Hepatocyte (in vitro differentiated cells): ENCODE measurements at regions not wholly inside any gene's neighbourhood (a gene's known extent, or its start where the extent isn't known, plus 50 kb on each side); places are given as distances from the start of the nearest gene placed in this dataset.

ENCODE experiments used
- DNase-seq: peaks from one replicate; pipeline ENCODE4 v3.0.0-alpha.2; 2016; ENCODE audit warnings: low spot score
- H2AFZ ChIP-seq: fragments of 200-600 bp; sonication (generic); 2 replicates; pipeline ENCODE4 v1.6.0; 2016; ENCODE audit warnings: antibody characterized with exemption, mild to moderate bottlenecking
- H3K27ac ChIP-seq: fragments of 200-600 bp; sonication (generic); 2 replicates; pipeline ENCODE4 v1.5.1; 2016; ENCODE audit warnings: mild to moderate bottlenecking
- H3K27me3 ChIP-seq: fragments of 200-600 bp; sonication (generic); 2 replicates; pipeline ENCODE4 v1.6.1; 2016
- H3K36me3 ChIP-seq: fragments of 200-600 bp; sonication (generic); replicated peaks from 2 replicates; pipeline ENCODE4 v1.5.1; 2016; ENCODE audit warnings: low read depth; ENCODE audit not compliant: insufficient read depth
- H3K4me1 ChIP-seq: fragments of 200-600 bp; sonication (generic); 2 replicates; pipeline ENCODE4 v1.5.1; 2016; ENCODE audit warnings: mild to moderate bottlenecking, moderate library complexity; ENCODE audit not compliant: insufficient read depth
- H3K4me2 ChIP-seq: fragments of 200-600 bp; sonication (generic); 2 replicates; pipeline ENCODE4 v1.6.0; 2016
- H3K4me3 ChIP-seq: fragments of 200-600 bp; sonication (generic); 2 replicates; pipeline ENCODE4 v1.5.1; 2016; ENCODE audit warnings: mild to moderate bottlenecking
- H3K79me2 ChIP-seq: fragments of 200-600 bp; sonication (generic); 2 replicates; pipeline ENCODE4 v1.6.0; 2017; ENCODE audit warnings: mild to moderate bottlenecking
- H3K9me2 ChIP-seq: fragments of 200-600 bp; sonication (generic); replicated peaks from 2 replicates; pipeline ENCODE4 v1.6.0; 2017; ENCODE audit warnings: mild to moderate bottlenecking; ENCODE audit not compliant: insufficient read depth
- H3K9me3 ChIP-seq: fragments of 200-600 bp; sonication (generic); 2 replicates; pipeline ENCODE4 v1.5.1; 2016; ENCODE audit warnings: low read depth, mild to moderate bottlenecking
- H4K20me1 ChIP-seq: fragments of 200-600 bp; sonication (generic); 2 replicates; pipeline ENCODE4 v1.6.0; 2016; ENCODE audit warnings: mild to moderate bottlenecking; ENCODE audit not compliant: insufficient read depth, poor library complexity, severe bottlenecking
- EZH2 ChIP-seq: fragments of 200-600 bp; sonication (generic); IDR thresholded peaks from 2 replicates; pipeline ENCODE4 v1.6.1; 2016; ENCODE audit warnings: antibody characterized with exemption, mild to moderate bottlenecking, borderline replicate concordance
- EZH2phosphoT487 ChIP-seq: fragments of 200-600 bp; sonication (generic); IDR thresholded peaks from one replicate; pipeline ENCODE4 v1.6.1; 2018; ENCODE audit warnings: antibody characterized with exemption, mild to moderate bottlenecking, low read depth, moderate library complexity; ENCODE audit not compliant: unreplicated experiment, severe bottlenecking
- WGBS: methylation state at CpG from one replicate; pipeline ENCODE4 v1.1.6; 2016; ENCODE audit warnings: low lambda C conversion rate; ENCODE audit errors: missing lambda C conversion rate; 5-methylcytosine and 5-hydroxymethylcytosine counted together
- TF ChIP-seq, protein P1 (sequence below): fragments of 200-600 bp; sonication (generic); IDR thresholded peaks from 2 replicates; pipeline ENCODE4 v1.5.1; 2016; ENCODE audit warnings: antibody characterized with exemption, mild to moderate bottlenecking; ENCODE audit not compliant: poor library complexity

DNA sequence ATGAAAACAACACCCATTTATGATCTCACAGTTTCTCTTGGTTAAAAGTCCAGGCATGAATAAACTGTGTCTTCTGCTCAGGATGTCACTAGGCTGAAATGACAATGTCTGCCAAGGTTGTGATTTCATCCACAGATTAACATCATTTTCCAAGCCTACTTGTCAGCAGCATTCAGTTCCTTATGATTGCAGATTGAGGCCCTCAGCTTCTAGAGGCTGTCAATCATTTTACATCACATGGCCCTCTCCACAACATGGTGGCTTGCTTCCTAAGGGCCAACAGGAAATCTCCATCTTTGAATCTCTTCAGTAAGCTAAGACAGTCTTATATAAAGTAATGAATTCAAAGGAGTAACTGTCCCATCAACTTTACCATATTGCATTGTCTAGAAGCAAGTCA lies 377.6 kb downstream of the ANKRD7 start:
- H3K79me2 ChIP-seq: no peaks in the 10 kb centered on the region
- H4K20me1 ChIP-seq: no peaks in the 10 kb centered on the region
- no peaks in the 10 kb centered on the region for H3K27me3 ChIP-seq
- H3K9me2 ChIP-seq: no peaks in the 10 kb centered on the region
- no peaks in the 10 kb centered on the region for H3K36me3 ChIP-seq
- no peaks in the 10 kb centered on the region for H3K4me1 ChIP-seq
- no peak overlapping the region for H2AFZ ChIP-seq
- no peak overlapping the region for H3K4me2 ChIP-seq
- H3K27ac ChIP-seq: no peak overlapping the region
- no peak for DNase-seq
- no peak overlapping the region for H3K4me3 ChIP-seq
- TF ChIP-seq EZH2phosphoT487: no peak
- TF ChIP-seq, protein P1, sequence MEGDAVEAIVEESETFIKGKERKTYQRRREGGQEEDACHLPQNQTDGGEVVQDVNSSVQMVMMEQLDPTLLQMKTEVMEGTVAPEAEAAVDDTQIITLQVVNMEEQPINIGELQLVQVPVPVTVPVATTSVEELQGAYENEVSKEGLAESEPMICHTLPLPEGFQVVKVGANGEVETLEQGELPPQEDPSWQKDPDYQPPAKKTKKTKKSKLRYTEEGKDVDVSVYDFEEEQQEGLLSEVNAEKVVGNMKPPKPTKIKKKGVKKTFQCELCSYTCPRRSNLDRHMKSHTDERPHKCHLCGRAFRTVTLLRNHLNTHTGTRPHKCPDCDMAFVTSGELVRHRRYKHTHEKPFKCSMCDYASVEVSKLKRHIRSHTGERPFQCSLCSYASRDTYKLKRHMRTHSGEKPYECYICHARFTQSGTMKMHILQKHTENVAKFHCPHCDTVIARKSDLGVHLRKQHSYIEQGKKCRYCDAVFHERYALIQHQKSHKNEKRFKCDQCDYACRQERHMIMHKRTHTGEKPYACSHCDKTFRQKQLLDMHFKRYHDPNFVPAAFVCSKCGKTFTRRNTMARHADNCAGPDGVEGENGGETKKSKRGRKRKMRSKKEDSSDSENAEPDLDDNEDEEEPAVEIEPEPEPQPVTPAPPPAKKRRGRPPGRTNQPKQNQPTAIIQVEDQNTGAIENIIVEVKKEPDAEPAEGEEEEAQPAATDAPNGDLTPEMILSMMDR: no peak
- no peak for TF ChIP-seq EZH2
- H3K9me3 ChIP-seq: no peaks in the 10 kb centered on the region

- no peak overlapping the region for H3K4me2 ChIP-seq
- WGBS: 81% methylated on average over 1 of the region's 1 CpG
These were observed 382.1 kb downstream of the ANKRD7 start for GRCh38 chr7:118606602-118607001.

DNA sequence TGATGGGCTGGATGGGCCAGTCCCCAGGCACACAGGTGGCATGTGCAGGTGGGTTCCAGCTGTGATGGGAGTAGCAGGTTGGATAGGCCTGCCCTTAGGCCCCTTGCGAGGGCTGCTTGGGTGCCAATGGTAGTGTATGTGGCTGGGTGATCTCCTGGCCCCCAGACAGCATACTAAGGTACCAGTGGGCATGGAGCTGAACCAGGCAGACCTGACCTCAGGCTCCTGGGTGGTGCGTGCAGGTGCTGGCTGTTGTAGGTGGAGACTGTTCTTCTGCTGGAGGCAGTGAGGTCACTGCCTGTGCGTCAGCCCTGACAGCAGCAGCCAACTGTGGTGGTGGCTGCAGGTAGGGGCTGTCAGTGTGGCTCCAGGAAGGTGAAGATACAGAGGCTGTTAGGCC lies 384.7 kb downstream of the ANKRD7 start:
- Histone ChIP-seq H3K79me2 (no peaks in the 10 kb centered on the region), H3K36me3 (no peaks in the 10 kb centered on the region), H3K9me2 (no peaks in the 10 kb centered on the region), H3K4me2 (no peak overlapping the region), H2AFZ (no peak overlapping the region), H4K20me1 (no peaks in the 10 kb centered on the region), H3K9me3 (no peaks in the 10 kb centered on the region), H3K4me3 (no peak overlapping the region), H3K27ac (no peak overlapping the region), H3K27me3 (no peaks in the 10 kb centered on the region), H3K4me1 (no peaks in the 10 kb centered on the region)
- WGBS: 93% methylated on average over 3 of the region's 3 CpGs
- no peak for DNase-seq
- TF ChIP-seq EZH2 (no peak), EZH2phosphoT487 (no peak)
- TF ChIP-seq, protein P1: no peak

More at GRCh38 chr7:118606602-118607001, 382.1 kb downstream of the ANKRD7 start:
- no peaks in the 10 kb centered on the region for H4K20me1 ChIP-seq
- no peak for DNase-seq
- no peaks in the 10 kb centered on the region for H3K79me2 ChIP-seq
- no peaks in the 10 kb centered on the region for H3K27me3 ChIP-seq
- no peak overlapping the region for H3K27ac ChIP-seq
- H3K4me1 ChIP-seq: no peaks in the 10 kb centered on the region
- no peak overlapping the region for H3K4me3 ChIP-seq
- no peak for TF ChIP-seq EZH2
- TF ChIP-seq EZH2phosphoT487: no peak
- TF ChIP-seq, protein P1: no peak
- H3K36me3 ChIP-seq: no peaks in the 10 kb centered on the region
- no peak overlapping the region for H2AFZ ChIP-seq
- H3K9me2 ChIP-seq: no peaks in the 10 kb centered on the region
- H3K9me3 ChIP-seq: no peaks in the 10 kb centered on the region

GRCh38 chr7:118615681-118616080 lies 391.2 kb downstream of the ANKRD7 start:
- 71% methylated on average over 4 of the region's 4 CpGs for WGBS
- DNase-seq: no peak

More at GRCh38 chr7:118615681-118616080, 391.2 kb downstream of the ANKRD7 start:
- no peak overlapping the region for H3K27ac ChIP-seq
- H3K79me2 ChIP-seq: no peaks in the 10 kb centered on the region
- no peaks in the 10 kb centered on the region for H3K4me1 ChIP-seq
- no peaks in the 10 kb centered on the region for H4K20me1 ChIP-seq
- no peak overlapping the region for H2AFZ ChIP-seq
- H3K4me3 ChIP-seq: no peak overlapping the region
- H3K27me3 ChIP-seq: no peaks in the 10 kb centered on the region
- no peak overlapping the region for H3K4me2 ChIP-seq
- TF ChIP-seq, protein P1: no peak
- TF ChIP-seq EZH2 (no peak), EZH2phosphoT487 (no peak)
- H3K9me2 ChIP-seq: no peaks in the 10 kb centered on the region
- H3K9me3 ChIP-seq: no peaks in the 10 kb centered on the region
- no peaks in the 10 kb centered on the region for H3K36me3 ChIP-seq
